ENCODE measurements at regions not wholly inside any gene's neighbourhood (a gene's known extent, or its start where the extent isn't known, plus 50 kb on each side); places are given as distances from the start of the nearest gene placed in this dataset.
A peak's percentile ranks its signal among the peaks of the same experiment; 100 is the strongest.
"Not testable (repeated sequence)": the region's sequence is repeated elsewhere in the genome, so short reads cannot be mapped to it uniquely, and the experiment has no call there.

- H3K27ac ChIP-seq, result peak overlapping the region; percentile 77
- TF ChIP-seq, protein P1, sequence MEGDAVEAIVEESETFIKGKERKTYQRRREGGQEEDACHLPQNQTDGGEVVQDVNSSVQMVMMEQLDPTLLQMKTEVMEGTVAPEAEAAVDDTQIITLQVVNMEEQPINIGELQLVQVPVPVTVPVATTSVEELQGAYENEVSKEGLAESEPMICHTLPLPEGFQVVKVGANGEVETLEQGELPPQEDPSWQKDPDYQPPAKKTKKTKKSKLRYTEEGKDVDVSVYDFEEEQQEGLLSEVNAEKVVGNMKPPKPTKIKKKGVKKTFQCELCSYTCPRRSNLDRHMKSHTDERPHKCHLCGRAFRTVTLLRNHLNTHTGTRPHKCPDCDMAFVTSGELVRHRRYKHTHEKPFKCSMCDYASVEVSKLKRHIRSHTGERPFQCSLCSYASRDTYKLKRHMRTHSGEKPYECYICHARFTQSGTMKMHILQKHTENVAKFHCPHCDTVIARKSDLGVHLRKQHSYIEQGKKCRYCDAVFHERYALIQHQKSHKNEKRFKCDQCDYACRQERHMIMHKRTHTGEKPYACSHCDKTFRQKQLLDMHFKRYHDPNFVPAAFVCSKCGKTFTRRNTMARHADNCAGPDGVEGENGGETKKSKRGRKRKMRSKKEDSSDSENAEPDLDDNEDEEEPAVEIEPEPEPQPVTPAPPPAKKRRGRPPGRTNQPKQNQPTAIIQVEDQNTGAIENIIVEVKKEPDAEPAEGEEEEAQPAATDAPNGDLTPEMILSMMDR (IDR thresholded peaks at IDR 0.05), result no peak
- no peak for TF ChIP-seq ZFX (IDR thresholded peaks at IDR 0.05; ENCODE audit: borderline replicate concordance)
Observed at GRCh38 chr20:29497261-29497671, 1760.2 kb upstream of the DEFB115 start.

DNA sequence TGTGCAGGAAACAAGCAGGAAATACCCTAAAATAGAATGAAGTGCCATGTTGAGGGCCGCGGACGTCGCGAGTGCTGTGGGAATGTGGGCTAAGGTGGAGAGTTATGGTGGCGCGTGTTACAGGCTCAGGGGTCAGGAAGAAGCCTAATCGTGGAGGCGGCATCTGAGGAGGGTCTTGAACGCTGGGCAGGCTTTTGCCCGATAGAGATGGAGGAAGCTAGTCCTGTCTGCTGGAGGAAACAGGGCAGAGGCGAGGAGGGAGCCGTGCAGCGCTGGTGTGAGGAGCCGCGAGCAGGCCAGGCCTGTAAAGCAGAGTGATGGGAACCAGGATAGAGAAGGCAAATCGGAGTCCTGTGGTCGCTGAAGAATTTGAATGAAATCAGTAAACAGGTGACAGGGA lies 1759.8 kb upstream of the DEFB115 start:
- H3K27ac ChIP-seq, result peak overlapping the region; percentile 77

DNA sequence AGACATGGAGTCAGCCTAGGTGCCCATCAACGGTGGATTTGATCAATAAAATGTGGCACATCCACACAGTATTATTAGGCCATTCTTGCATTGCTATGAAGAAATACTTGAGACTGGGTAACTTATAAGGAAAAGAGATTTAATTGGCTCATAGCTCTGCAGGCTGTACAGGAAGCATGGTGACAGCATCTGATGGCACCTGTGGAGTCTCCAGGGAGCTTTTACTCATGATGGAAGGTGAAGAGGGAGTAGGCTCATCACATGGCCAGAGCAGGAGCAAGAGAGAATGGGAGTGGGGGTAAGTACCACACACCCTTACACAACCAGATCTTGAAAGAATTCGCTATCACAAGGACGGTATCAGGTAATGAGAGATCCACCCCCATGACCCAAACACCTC lies 1756.7 kb upstream of the DEFB115 start:
- not testable (repeated sequence) for H3K27ac ChIP-seq

DNA sequence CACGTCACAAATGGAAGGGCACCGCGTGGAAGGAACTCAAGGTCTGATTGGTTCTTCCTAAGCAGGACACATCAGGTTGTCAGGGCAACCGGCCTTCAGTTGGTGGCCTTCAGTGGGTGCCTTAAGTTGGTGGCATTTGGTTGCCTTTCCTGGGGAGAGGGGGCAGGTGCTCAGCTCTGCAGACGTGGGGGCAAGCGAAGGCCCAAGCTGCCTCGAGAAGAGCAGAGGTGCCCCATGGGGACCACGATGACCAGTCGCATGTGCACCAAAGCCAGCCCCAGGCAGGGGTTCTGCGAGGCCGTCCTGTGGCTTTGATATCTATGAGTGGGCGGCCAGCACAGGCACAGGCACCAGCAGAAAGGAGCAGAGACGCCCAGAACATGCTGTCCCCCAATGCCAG lies 1742.8 kb upstream of the DEFB115 start:
- H3K27ac ChIP-seq, result not testable (repeated sequence)

- H3K27ac ChIP-seq, result not testable (repeated sequence)
Observed at GRCh38 chr20:29516847-29517246, 1740.6 kb upstream of the DEFB115 start.

- H3K27ac ChIP-seq, result not testable (repeated sequence)
- TF ChIP-seq, protein P1 (IDR thresholded peaks at IDR 0.05), result peak; percentile 81
Observed at GRCh38 chr20:29519610-29520241, 1737.7 kb upstream of the DEFB115 start.

- H3K27ac ChIP-seq, result not testable (repeated sequence)
- TF ChIP-seq, protein P1 (IDR thresholded peaks at IDR 0.05), result peak; percentile 67
Observed at GRCh38 chr20:29533566-29534177, 1723.8 kb upstream of the DEFB115 start.

DNA sequence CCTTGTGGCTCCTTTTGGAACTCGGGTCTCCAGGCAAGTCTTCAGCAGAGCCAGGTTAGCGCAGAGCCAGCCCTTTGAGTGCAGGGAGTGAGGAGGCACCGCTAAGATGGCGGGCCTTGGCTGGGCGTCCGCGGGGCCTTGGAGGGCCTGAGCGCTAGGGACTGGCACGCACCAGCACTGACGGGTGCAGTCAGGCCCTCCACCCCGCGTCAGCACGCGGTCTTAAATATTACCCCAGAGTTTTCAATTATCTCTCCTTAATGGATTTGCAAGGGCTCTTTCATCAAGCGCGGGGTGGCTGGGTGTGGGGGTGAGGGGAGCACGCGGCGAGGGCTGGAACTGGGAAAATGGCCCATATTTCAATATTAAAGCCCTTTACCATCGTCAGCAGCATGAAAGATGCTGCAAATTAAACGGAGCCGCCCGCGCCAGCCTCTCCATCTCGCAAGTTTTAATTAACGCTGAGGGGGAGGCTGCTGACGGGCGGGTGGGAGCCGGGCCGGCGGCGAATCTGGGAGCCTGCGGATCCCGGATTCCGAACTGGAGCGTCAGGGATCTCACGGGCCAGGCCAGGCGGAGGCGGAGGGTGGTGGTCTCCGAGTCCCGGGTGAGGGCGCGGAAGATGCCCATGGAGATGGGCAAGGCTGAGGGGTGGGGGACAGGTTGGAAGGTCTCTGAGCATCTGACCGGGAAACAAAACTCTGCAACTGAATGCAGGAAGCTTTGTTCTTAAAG lies 1690.4 kb upstream of the DEFB115 start:
- H3K27ac ChIP-seq, result not testable (repeated sequence)

DNA sequence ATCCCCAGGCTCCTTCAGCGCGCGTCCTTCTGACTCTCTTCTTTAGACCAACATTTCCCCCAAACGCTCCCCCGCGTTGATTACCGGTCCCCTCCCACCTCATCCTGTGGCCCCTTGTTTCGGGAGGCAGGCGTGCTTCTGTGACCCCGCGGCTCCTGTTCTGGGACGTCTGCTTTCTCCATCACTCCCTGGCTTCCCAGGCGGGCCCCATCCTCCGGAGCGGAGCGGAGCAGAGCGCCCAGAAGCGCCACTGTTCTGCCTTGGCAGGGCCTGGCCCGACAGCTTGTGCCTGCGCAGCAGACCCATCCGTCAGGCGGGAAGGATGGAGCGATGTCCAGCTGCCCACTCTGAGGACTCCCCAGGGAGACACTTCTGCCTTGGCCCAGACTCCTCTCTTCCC lies 1689.8 kb upstream of the DEFB115 start:
- H3K27ac ChIP-seq, result not testable (repeated sequence)

DNA sequence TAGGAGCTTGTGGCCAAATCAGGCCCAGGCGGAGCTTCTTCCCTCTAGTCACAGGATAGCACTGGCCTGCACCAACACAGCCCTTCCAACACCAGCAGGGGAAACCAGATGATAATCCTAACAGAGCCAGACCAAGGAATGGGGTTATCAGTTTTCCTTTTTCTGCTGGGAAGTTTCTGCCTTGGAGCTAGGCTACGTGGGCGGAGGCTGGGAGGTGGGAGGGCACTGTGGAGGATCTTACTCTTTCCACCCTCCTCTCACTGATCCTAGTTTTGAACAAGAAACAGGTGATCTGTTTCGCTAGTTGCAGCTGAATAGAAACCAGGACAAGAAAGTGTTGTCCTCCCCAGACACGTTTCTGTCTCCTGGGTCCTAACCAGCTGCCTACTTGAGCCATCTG lies 1687.3 kb upstream of the DEFB115 start:
- not testable (repeated sequence) for H3K27ac ChIP-seq

DNA sequence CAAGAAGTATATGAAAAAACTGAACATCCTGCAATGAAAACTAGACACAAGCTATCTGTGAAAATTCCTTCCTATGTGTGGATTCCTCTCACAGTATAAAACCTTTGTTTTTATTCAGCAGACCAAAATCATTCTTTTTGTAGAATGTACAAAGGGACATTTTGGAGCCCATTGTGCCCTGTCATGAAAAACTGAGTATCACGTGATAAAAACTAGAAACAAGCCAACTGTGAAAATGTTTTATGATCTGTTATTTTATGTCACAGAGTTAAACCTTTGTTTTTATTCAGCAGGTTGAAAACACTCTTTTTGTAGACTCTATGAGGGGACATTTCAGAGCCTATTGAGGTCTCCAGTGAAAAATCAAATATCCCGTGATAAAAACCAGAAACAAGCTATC lies 1667.9 kb upstream of the DEFB115 start:
- not testable (repeated sequence) for H3K27ac ChIP-seq

DNA sequence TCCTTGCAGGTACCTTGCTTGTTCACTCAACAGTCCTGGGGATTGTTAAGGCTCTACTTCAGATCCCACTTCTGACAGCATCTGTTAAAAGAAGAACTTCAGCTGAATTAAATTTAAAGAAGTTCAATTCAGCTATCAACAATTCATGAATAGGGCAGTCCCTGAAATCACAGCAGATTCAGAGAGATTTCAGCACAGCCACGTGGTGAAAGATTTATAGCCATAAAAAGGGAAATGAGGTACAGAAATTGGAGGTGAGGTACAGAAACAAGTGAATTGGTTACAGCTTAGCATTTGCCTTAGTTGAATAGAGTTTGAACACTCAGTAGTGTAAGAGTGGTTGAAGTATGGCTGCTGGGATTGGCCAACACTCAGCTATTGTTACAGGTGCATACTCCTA lies 1653.3 kb upstream of the DEFB115 start:
- not testable (repeated sequence) for H3K27ac ChIP-seq

GRCh38 chr20:29606171-29606570 lies 1651.3 kb upstream of the DEFB115 start:
- not testable (repeated sequence) for H3K27ac ChIP-seq

- H3K27ac ChIP-seq, result not testable (repeated sequence)
Observed at GRCh38 chr20:29629395-29629794, 1628.1 kb upstream of the DEFB115 start.
